ENCODE measurements at regions not wholly inside any gene's neighbourhood (a gene's known extent, or its start where the extent isn't known, plus 50 kb on each side); places are given as distances from the start of the nearest gene placed in this dataset.
"Not testable (repeated sequence)": the region's sequence is repeated elsewhere in the genome, so short reads cannot be mapped to it uniquely, and the experiment has no call there.

DNA sequence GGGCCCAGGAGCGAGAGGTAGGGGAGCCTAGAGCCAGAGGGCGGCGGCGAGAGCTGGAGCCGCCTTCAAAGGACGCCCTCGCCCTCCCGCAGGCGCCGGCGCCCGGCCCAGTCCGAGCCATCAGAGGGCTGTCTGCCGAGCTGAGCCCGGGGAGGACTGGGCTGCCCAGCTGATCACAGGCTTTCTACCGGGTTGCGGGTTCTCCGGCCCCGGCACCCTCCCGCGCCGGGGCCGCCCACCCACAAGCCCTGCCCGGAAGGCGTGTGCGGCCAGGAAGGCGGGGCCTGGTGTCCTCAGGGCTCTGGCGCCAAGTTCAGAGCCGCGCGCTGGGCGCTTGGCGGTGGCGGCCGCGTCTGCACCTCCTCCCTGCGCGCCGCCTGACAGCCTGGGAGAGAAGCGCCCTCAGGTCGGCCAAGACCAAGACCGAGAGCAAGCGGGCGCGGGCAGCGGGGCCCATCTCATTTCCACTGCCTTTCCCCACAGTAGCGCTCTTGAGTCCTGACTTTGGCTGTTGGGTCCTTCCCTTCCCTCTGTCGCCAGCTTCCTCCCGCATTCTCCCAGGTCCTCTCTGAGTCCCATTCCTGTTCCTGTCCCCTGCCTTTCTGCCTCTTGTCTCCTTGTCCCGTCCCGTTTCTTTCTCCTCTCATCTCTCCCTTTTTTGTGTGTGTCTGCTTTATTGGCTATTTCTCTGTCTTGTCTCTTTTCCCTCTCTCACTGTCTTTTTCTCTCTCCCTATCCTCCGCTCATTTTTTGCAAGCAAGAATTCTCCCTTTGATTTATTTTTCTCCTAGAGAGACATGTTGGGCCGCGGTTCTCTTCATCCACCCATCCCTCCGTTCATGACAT is 60.6 kb upstream of the MSMB start:
- no peak for TF ChIP-seq CTCF (IDR thresholded peaks at IDR 0.05; ENCODE audit: insufficient read depth, low read length)
- DNase-seq (ENCODE audit: low read depth) = peak; percentile 15
- peak overlapping the region; percentile 66 for H3K4me3 ChIP-seq (ENCODE audit: low read depth, low read length)

DNA sequence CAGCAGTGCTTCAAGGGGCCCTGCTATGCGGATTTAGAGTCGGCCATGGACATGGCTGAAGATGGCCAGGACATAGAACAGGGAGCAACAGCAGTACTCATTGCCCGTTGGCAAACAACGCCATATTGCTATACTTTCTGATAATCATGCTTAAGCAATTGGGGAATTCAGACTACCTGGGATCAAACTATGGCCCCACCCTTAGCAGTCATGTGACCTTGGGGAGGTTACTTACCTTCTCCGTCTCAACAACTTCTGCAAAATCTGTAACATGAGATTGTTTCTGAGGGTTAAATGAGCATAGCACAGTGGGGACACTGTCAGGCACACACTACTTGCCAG is 62.1 kb upstream of the MSMB start:
- DNase-seq (ENCODE audit: low read depth); H3K4me3 ChIP-seq (ENCODE audit: low read depth, low read length): not testable (repeated sequence)

DNA sequence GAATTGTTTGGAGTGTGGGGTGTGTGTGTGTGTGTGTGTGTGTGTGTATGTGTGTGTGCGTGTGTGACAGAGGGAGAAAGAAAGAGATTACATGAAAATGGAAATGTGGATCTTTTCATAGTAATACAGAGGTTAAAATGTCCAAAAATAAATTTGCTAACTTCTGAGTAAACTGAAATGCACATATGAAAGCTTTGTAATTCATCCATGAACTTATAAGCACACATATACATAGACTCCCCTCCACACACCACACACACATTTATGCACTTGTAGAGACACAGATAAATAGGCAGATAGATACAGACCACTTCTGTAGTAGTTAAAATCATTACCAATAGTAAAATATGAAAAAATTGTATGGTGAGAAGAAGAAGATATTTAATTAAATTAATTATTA is 108.2 kb upstream of the MSMB start:
- not testable (repeated sequence) for H3K4me3 ChIP-seq (ENCODE audit: low read depth, low read length)

GRCh38 chr10:46154683-46155082 is 108.6 kb upstream of the MSMB start:
- H3K4me3 ChIP-seq (ENCODE audit: low read depth, low read length); DNase-seq (ENCODE audit: low read depth): not testable (repeated sequence)

More for the DNA sequence above, 108.2 kb upstream of the MSMB start:
- DNase-seq (ENCODE audit: low read depth) = not testable (repeated sequence)

DNA sequence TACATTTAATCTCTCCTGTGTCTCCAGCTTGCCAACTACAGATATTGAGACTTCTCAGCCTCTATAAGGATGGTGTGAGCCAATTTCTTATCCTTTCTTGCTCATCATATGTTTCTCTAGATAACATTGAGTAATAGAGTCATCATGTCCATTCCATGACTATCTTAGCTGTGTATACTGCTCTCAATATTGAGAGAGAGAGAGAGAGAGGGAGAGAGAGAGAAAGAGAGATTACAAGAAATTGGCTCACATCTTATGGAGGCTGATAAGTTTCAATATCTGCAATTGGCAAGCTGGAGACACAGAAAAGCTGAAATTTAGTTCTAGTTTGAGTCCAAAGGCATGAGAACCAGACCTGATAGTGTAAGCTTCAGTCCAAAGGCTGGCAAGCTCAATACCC is 110.8 kb upstream of the MSMB start:
- DNase-seq (ENCODE audit: low read depth); H3K4me3 ChIP-seq (ENCODE audit: low read depth, low read length): not testable (repeated sequence)

DNA sequence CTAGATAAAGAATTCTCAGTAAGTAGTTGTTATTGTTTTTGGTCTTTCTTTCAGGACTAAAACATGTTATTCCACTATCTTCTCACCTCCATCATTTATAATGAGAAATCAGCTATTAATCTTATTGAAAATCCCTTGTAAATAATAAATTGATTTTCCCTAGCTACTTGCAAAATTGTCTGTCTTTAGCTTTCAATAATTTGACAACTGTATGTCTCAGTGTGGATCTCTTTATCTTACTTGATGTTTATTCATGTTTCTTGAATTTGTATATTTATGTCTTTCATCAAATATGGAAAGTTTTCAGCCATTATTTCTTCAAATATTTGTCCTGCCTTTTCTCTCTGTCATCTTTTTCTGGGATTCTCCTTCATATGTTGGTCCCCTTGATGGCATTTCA is 117.1 kb upstream of the ANTXRL start:
- no peak for DNase-seq (ENCODE audit: low read depth)
- TF ChIP-seq CTCF (IDR thresholded peaks at IDR 0.05; ENCODE audit: insufficient read depth, low read length) = no peak
- H3K4me3 ChIP-seq (ENCODE audit: low read depth, low read length) = no peak overlapping the region

DNA sequence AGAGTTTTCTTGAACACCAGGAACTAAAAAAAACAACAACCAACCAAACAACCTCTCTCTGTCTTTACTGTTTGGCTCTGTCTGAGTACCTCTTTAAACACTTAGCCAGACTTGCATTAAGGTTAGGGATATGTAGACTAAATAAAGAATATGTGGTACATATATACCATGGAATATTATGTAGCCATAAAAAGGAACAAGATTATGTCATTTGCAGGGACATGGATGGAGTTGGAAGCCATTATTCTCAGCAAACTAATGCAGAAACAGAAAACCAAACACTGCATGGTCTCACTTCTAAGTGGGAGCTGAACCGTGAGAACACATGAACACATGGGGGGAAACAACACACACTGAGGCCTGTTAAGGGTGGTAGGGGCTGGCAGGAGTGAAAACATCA is 116.0 kb upstream of the ANTXRL start:
- TF ChIP-seq CTCF (IDR thresholded peaks at IDR 0.05; ENCODE audit: insufficient read depth, low read length) = no peak
- H3K4me3 ChIP-seq (ENCODE audit: low read depth, low read length) = no peak overlapping the region
- DNase-seq (ENCODE audit: low read depth) = no peak

DNA sequence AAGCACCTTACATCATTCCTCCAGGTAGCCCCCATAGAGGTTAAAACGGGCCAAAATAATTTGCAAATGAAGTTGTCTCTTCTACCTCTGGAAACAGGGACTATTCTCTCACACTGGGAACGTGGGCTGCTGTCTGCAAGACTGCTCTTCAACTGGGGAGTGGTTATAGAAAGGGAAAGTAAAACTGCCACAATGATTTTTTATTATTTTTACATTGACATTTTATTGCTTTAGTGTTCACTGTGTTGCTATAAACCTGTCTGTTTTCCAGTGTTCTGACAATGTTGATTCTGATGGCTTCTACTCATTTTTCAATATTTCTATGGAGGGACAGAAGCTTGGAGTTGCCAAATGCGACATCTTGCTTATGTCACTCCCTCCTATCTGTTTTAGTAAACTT is 115.1 kb upstream of the ANTXRL start:
- TF ChIP-seq CTCF (IDR thresholded peaks at IDR 0.05; ENCODE audit: insufficient read depth, low read length) = no peak
- no peak for DNase-seq (ENCODE audit: low read depth)
- no peak overlapping the region for H3K4me3 ChIP-seq (ENCODE audit: low read depth, low read length)

GRCh38 chr10:46175296-46175695 is 111.5 kb upstream of the ANTXRL start:
- no peak for TF ChIP-seq CTCF (IDR thresholded peaks at IDR 0.05; ENCODE audit: insufficient read depth, low read length)
- no peak overlapping the region for H3K4me3 ChIP-seq (ENCODE audit: low read depth, low read length)
- no peak for DNase-seq (ENCODE audit: low read depth)

All from fibroblast of the aortic adventitia (primary cell).